Fibroblast of lung (primary cell): ENCODE measurements at regions not wholly inside any gene's neighbourhood (a gene's known extent, or its start where the extent isn't known, plus 50 kb on each side); places are given as distances from the start of the nearest gene placed in this dataset.

ENCODE experiments used
- DNase-seq, 2 donors: peaks; one replicate each; pipeline versions ENCODE4 v3.0.0 to v3.0.0-alpha.2; 2010; ENCODE audit warnings: low read depth in 2 of 2
- H2AFZ ChIP-seq: 2 replicates; pipeline ENCODE4 v1.5.1; 2012; ENCODE audit warnings: low read length, control low read depth, inconsistent platforms
- H3K27ac ChIP-seq: 2 replicates; pipeline ENCODE4 v1.5.1; 2011; ENCODE audit warnings: low read length, control low read depth; ENCODE audit not compliant: insufficient read depth
- H3K27me3 ChIP-seq: 2 replicates; pipeline ENCODE4 v1.5.1; 2011; ENCODE audit warnings: mild to moderate bottlenecking, low read length; ENCODE audit not compliant: control insufficient read depth, insufficient read depth
- H3K36me3 ChIP-seq: 2 replicates; pipeline ENCODE4 v1.5.1; 2011; ENCODE audit warnings: low read length; ENCODE audit not compliant: control insufficient read depth, insufficient read depth
- H3K4me1 ChIP-seq: 2 replicates; pipeline ENCODE4 v1.5.1; 2011; ENCODE audit warnings: low read length; ENCODE audit not compliant: control insufficient read depth, insufficient read depth; ENCODE audit errors: extremely low read depth
- H3K4me2 ChIP-seq: 2 replicates; pipeline ENCODE4 v1.5.1; 2011; ENCODE audit warnings: low read length, control low read depth; ENCODE audit not compliant: insufficient read depth; ENCODE audit errors: extremely low read depth
- H3K4me3 ChIP-seq, 4 experiments: fragments of 200-600 bp in 1 of 4; sonication (generic) in 1 of 4; replicated peaks in 1 of 4; 2 replicates each; pipeline ENCODE4 v1.5.1; 2011 to 2016; ENCODE audit warnings: low read length in 4 of 4, low read depth in 3 of 4, mild to moderate bottlenecking in 3 of 4, control low read depth in 2 of 4, inconsistent platforms in 1 of 4, mixed read lengths in 1 of 4; ENCODE audit not compliant: insufficient read depth in 1 of 4; ENCODE audit errors: control extremely low read depth in 1 of 4
- H3K79me2 ChIP-seq: 2 replicates; pipeline ENCODE4 v1.5.1; 2012; ENCODE audit warnings: mild to moderate bottlenecking, low read length, inconsistent platforms; ENCODE audit not compliant: control insufficient read depth, insufficient read depth
- H3K9ac ChIP-seq: 2 replicates; pipeline ENCODE4 v1.5.1; 2011; ENCODE audit warnings: mild to moderate bottlenecking, low read length, control low read depth; ENCODE audit not compliant: insufficient read depth
- H3K9me3 ChIP-seq: 2 replicates; pipeline ENCODE4 v1.5.1; 2012; ENCODE audit warnings: low read depth, low read length; ENCODE audit not compliant: control insufficient read depth, insufficient read depth
- H4K20me1 ChIP-seq: 2 replicates; pipeline ENCODE4 v1.5.1; 2011; ENCODE audit warnings: low read length; ENCODE audit not compliant: control insufficient read depth, insufficient read depth; ENCODE audit errors: extremely low read depth
- CTCF ChIP-seq, 2 donors: IDR thresholded peaks in 1 of 2; conservative IDR thresholded peaks in 1 of 2; 1 replicate in 1 of 2; 2 replicates in 1 of 2; pipeline ENCODE4 v1.5.1; 2011 to 2012; ENCODE audit warnings: low read length in 2 of 2, control low read depth in 1 of 2, inconsistent platforms in 1 of 2, low read depth in 1 of 2, mild to moderate bottlenecking in 1 of 2
- EZH2 ChIP-seq: IDR thresholded peaks from 2 replicates; pipeline ENCODE4 v1.5.1; 2012; ENCODE audit warnings: low read length, control low read depth, mild to moderate bottlenecking; ENCODE audit errors: missing control alignments

DNA sequence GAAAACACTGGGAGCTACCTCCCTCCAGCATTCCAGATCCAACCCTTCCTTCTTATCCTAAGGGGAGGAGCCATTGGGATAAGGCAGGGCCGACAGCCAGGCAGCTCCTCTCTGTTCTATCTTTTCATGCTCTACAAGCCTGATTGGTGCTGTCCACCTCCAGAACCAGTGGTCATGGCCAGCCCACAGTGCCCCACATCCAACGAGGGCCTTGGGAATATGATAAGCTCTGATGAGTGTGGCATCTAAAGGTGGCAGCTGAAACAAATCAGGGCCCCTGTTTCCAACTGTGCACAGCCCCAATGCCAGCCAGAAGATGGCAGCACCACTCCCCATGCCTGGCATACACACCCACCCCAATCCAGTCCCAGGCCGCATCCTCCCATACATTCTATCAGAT lies 329.3 kb downstream of the C1D start:
- no peaks in the 10 kb centered on the region for H3K36me3 ChIP-seq
- H3K79me2 ChIP-seq = no peaks in the 10 kb centered on the region
- H3K4me2 ChIP-seq = no peak overlapping the region
- H2AFZ ChIP-seq = no peak overlapping the region
- no peaks in the 10 kb centered on the region for H4K20me1 ChIP-seq
- no peak overlapping the region for H3K27ac ChIP-seq
- no peaks in the 10 kb centered on the region for H3K27me3 ChIP-seq
- H3K9me3 ChIP-seq = no peaks in the 10 kb centered on the region
- peak; percentile 16 to 38 for DNase-seq
- H3K9ac ChIP-seq = no peak overlapping the region
- TF ChIP-seq EZH2 = no peak
- TF ChIP-seq CTCF (conservative IDR thresholded peaks at IDR 0.05 in 1 of 2, IDR thresholded peaks at IDR 0.05 in 1 of 2; ENCODE audit: low read depth in 1 of 2, low read length in 2 of 2) = peak; percentile 34 to 70
- no peak overlapping the region for H3K4me3 ChIP-seq
- no peaks in the 10 kb centered on the region for H3K4me1 ChIP-seq

GRCh38 chr2:67752199-67752598 lies 310.6 kb downstream of the C1D start:
- H2AFZ ChIP-seq = no peak overlapping the region
- H3K27ac ChIP-seq = no peak overlapping the region
- H3K27me3 ChIP-seq = no peaks in the 10 kb centered on the region
- no peaks in the 10 kb centered on the region for H4K20me1 ChIP-seq
- H3K36me3 ChIP-seq = no peaks in the 10 kb centered on the region
- H3K4me1 ChIP-seq = peaks cover 3% of the 10 kb centered on the region
- TF ChIP-seq CTCF (conservative IDR thresholded peaks at IDR 0.05 in 1 of 2, IDR thresholded peaks at IDR 0.05 in 1 of 2; ENCODE audit: low read depth in 1 of 2, low read length in 2 of 2) = no peak
- TF ChIP-seq EZH2 = no peak
- H3K9me3 ChIP-seq = no peaks in the 10 kb centered on the region
- H3K79me2 ChIP-seq = no peaks in the 10 kb centered on the region
- H3K4me2 ChIP-seq = no peak overlapping the region
- H3K4me3 ChIP-seq = no peak overlapping the region
- no peak for DNase-seq
- H3K9ac ChIP-seq = no peak overlapping the region

DNA sequence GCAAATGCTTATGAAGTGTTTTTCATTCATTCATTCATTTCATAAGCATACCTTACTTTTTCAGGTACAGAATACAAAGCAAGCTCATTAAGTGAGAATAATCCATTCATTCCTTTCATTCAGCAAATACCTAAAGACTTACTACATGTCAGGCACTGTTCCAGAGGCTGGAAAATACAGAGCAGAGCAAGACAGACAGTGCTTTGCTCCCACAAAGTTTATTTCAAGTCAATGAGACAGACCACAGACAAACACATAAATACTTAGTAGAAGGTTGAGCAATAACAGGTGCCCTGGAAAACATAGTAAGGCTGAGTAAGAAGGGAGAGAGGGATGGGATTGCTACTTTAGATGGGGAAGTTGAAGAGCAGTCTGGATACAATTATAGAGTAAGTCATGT lies 309.8 kb downstream of the C1D start:
- no peaks in the 10 kb centered on the region for H3K36me3 ChIP-seq
- H3K4me3 ChIP-seq = no peak overlapping the region
- peak; percentile 66 to 89 for DNase-seq
- H3K4me2 ChIP-seq = no peak overlapping the region
- H3K9ac ChIP-seq = no peak overlapping the region
- H3K27ac ChIP-seq = no peak overlapping the region
- no peaks in the 10 kb centered on the region for H3K9me3 ChIP-seq
- H3K4me1 ChIP-seq = peaks cover 3% of the 10 kb centered on the region
- no peaks in the 10 kb centered on the region for H3K79me2 ChIP-seq
- no peak for TF ChIP-seq EZH2
- no peak overlapping the region for H2AFZ ChIP-seq
- H3K27me3 ChIP-seq = no peaks in the 10 kb centered on the region
- H4K20me1 ChIP-seq = no peaks in the 10 kb centered on the region
